ENCODE measurements at regions not wholly inside any gene's neighbourhood (a gene's known extent, or its start where the extent isn't known, plus 50 kb on each side); places are given as distances from the start of the nearest gene placed in this dataset.

DNA sequence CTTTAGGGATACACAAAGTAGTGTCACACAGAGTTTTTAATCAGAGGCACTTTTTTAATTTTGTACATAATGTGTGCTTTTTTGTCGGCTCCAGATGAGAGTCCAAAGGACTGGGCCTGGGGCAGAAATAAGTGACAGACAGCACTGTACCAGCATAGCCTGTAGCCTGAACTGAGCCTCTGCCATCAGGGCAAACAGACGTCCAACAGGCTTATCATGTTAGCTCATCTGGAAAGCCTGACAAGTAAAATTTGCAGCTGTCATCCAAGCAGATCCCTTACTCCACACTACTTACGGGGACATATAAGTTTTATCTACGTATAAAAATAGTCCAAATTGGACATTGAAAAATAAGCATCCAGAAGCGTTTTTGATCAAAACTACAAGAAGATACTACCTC is 233.1 kb upstream of the GAS1 start:
- DNase-seq (ENCODE audit: low read depth in 1 of 2, low spot score in 2 of 2) (no peak), FAIRE-seq (no peak)
- no peak overlapping the region for H2BK12ac ChIP-seq (ENCODE audit: low read depth, low read length)
- 70% methylated on average over 5 of the region's 5 CpGs; no CpG with 5 or more reads in 1 of the 2 experiments for WGBS, 2 experiments (ENCODE audit: extremely low coverage in 1 of 2, insufficient coverage in 1 of 2, insufficient read length in 1 of 2, insufficient replicate concordance in 2 of 2, low coverage in 1 of 2, low lambda C conversion rate in 2 of 2, missing lambda C conversion rate in 1 of 2)
- no peak overlapping the region for H3K4me2 ChIP-seq (ENCODE audit: insufficient read depth in 1 of 2, low read depth in 2 of 2, low read length in 2 of 2)
- no peaks in the 10 kb centered on the region for H3K27me3 ChIP-seq (replicated peaks in 1 of 4; ENCODE audit: control insufficient read depth in 3 of 4, extremely low read depth in 1 of 4, insufficient read depth in 3 of 4, low read length in 3 of 4)
- no peak overlapping the region for H4K5ac ChIP-seq (ENCODE audit: insufficient read length, low read depth, low read length)
- H3K9me3 ChIP-seq (ENCODE audit: insufficient read depth in 2 of 2, low read depth in 1 of 2, low read length in 1 of 2), result no peaks in the 10 kb centered on the region
- H3K9ac ChIP-seq (replicated peaks in 1 of 4; ENCODE audit: extremely low read depth in 1 of 4, low read depth in 3 of 4, low read length in 3 of 4), result no peak overlapping the region
- no peak overlapping the region for H4K91ac ChIP-seq (replicated peaks; ENCODE audit: insufficient read length, low read length)
- no peaks in the 10 kb centered on the region for H3K79me2 ChIP-seq (ENCODE audit: control insufficient read depth in 1 of 2, insufficient read depth in 2 of 2, low read length in 2 of 2)
- no peak overlapping the region for H3K18ac ChIP-seq (ENCODE audit: extremely low read depth, low read length)
- no peaks in the 10 kb centered on the region for H3K23me2 ChIP-seq (ENCODE audit: low read depth, low read length)
- H3K36me3 ChIP-seq (ENCODE audit: control insufficient read depth in 2 of 4, insufficient read depth in 4 of 4, low read length in 3 of 4), result no peaks in the 10 kb centered on the region
- no peak overlapping the region for H2BK20ac ChIP-seq (ENCODE audit: low read length)
- H3K27ac ChIP-seq (ENCODE audit: low read depth, low read length), result no peak overlapping the region
- H2BK120ac ChIP-seq (replicated peaks; ENCODE audit: low read depth, low read length), result no peak overlapping the region
- no peak overlapping the region for H4K8ac ChIP-seq (ENCODE audit: extremely low read depth, insufficient read depth, low read length)
- H3K79me1 ChIP-seq (ENCODE audit: low read depth, low read length), result no peaks in the 10 kb centered on the region
- H3K14ac ChIP-seq (ENCODE audit: insufficient read length), result no peak overlapping the region
- no peak overlapping the region for H2BK5ac ChIP-seq (ENCODE audit: low read depth, low read length)
- POLR2A ChIA-PET (ENCODE audit: partially characterized antibody), result no interaction called here
- H2AK5ac ChIP-seq (ENCODE audit: low read depth, low read length), result no peak overlapping the region
- H3K4ac ChIP-seq (replicated peaks; ENCODE audit: insufficient read length, low read depth, low read length), result no peak overlapping the region
- H2AFZ ChIP-seq (ENCODE audit: low read length), result no peak overlapping the region
- no peak overlapping the region for H3K56ac ChIP-seq (replicated peaks; ENCODE audit: insufficient read length, low read depth, low read length)
- no peak overlapping the region for H3K4me3 ChIP-seq (ENCODE audit: extremely low read depth in 1 of 4, insufficient read depth in 2 of 4, low read depth in 3 of 4, low read length in 4 of 4)
- no peak overlapping the region for H3K23ac ChIP-seq (ENCODE audit: insufficient read length)
- TF ChIP-seq HDAC2 (IDR thresholded peaks at IDR 0.05; ENCODE audit: borderline replicate concordance in 1 of 2, low read depth in 2 of 2, low read length in 2 of 2) (no peak), EP300 (IDR thresholded peaks at IDR 0.05; ENCODE audit: borderline replicate concordance in 1 of 2, low read depth in 2 of 2, low read length in 2 of 2) (no peak), BCL11A (IDR thresholded peaks at IDR 0.05; ENCODE audit: low read depth in 2 of 2, low read length in 2 of 2) (no peak), RXRA (IDR thresholded peaks at IDR 0.05; ENCODE audit: insufficient read depth, low read depth, low read length) (no peak), RFX5 (IDR thresholded peaks at IDR 0.05; ENCODE audit: borderline replicate concordance, low read depth, low read length) (no peak), TEAD4 (IDR thresholded peaks at IDR 0.05; ENCODE audit: low read depth, low read length) (no peak), POU5F1 (IDR thresholded peaks at IDR 0.05; ENCODE audit: low read depth, low read length) (no peak), MAFK (IDR thresholded peaks at IDR 0.05; ENCODE audit: low read depth, low read length) (no peak), SP2 (IDR thresholded peaks at IDR 0.05; ENCODE audit: low read length) (no peak), RBBP5 (IDR thresholded peaks at IDR 0.05; ENCODE audit: borderline replicate concordance, low read depth, low read length) (no peak)
- H4K20me1 ChIP-seq (replicated peaks in 1 of 2; ENCODE audit: control insufficient read depth in 1 of 2, insufficient read depth in 2 of 2, low read length in 2 of 2), result no peaks in the 10 kb centered on the region
- CTCF ChIA-PET (ENCODE audit: partially characterized antibody), result interaction anchor here (2.0 kb wide), 1 partner anchor 9 kb away, joined by 5 read pairs; no protein-coding TSS in a partner anchor
- H2BK15ac ChIP-seq (ENCODE audit: low read length), result no peak overlapping the region
- H3K4me1 ChIP-seq (replicated peaks in 1 of 4; ENCODE audit: control insufficient read depth in 3 of 4, insufficient read depth in 4 of 4, low read length in 3 of 4), result no peaks in the 10 kb centered on the region
